ENCODE measurements at regions not wholly inside any gene's neighbourhood (a gene's known extent, or its start where the extent isn't known, plus 50 kb on each side); places are given as distances from the start of the nearest gene placed in this dataset.
A peak's percentile ranks its signal among the peaks of the same experiment; 100 is the strongest.

- TF ChIP-seq ELK1 (IDR thresholded peaks at IDR 0.05; ENCODE audit: low read depth, low read length) (no peak), MYC (IDR thresholded peaks at IDR 0.05; ENCODE audit: borderline replicate concordance, low read length) (no peak), HMGXB4 (CRISPR knock-in tag; IDR thresholded peaks at IDR 0.05; ENCODE audit: borderline replicate concordance) (no peak)
- peaks cover 11% of the 10 kb centered on the region for H3K4me1 ChIP-seq
- ChIA-PET CTCF (interaction anchor here (1.0 kb wide), 1 partner anchor 25 kb away, joined by 3 read pairs; no protein-coding TSS in a partner anchor), POLR2A (no interaction called here)
- DNase-seq (ENCODE audit: low read depth in 1 of 2, low spot score in 1 of 2) (no peak), ATAC-seq (no peak), FAIRE-seq (peak; percentile 13)
- no peak overlapping the region for H3K4me2 ChIP-seq
- H3K4me3 ChIP-seq, result no peak overlapping the region
- WGBS (ENCODE audit: missing lambda C conversion rate), result 93% methylated on average over 1 of the region's 1 CpG
- no peak overlapping the region; a peak in 2 of 6 replicates for H3K27ac ChIP-seq
- 0 out of 3 replicates have a peak, but pooled peaks cover 3% of the 10 kb centered on the region for H3K9me3 ChIP-seq
Observed at GRCh38 chr9:115985657-115986056, 167.9 kb upstream of the PAPPA start.

GRCh38 chr9:115986508-115986907 is 167.1 kb upstream of the PAPPA start:
- WGBS (ENCODE audit: missing lambda C conversion rate), result 94% methylated on average over 3 of the region's 3 CpGs
- Histone ChIP-seq H3K9me3 (0 out of 3 replicates have a peak, but pooled peaks cover 3% of the 10 kb centered on the region), H3K4me1 (0 out of 3 replicates have a peak, but pooled peaks cover 3% of the 10 kb centered on the region), H3K4me3 (no peak overlapping the region), H3K4me2 (no peak overlapping the region), H3K27ac (peak overlapping the region in 1 of 2 experiments; percentile 31; a peak in 3 of 6 replicates)
- DNase-seq (ENCODE audit: low read depth in 1 of 2, low spot score in 1 of 2) (no peak), ATAC-seq (no peak), FAIRE-seq (no peak)
- POLR2A ChIA-PET, result no interaction called here
- CTCF ChIA-PET, result interaction anchor here (1.0 to 1.6 kb wide), 2 partner anchors 11 to 24 kb away, joined by 3 to 4 read pairs; no protein-coding TSS in a partner anchor
- peak in 1 of 2 experiments; percentile 64; a peak in 1 of 4 replicates for TF ChIP-seq CEBPB (IDR thresholded peaks at IDR 0.05)
- TF ChIP-seq CBX2 (IDR thresholded peaks at IDR 0.05; ENCODE audit: borderline replicate concordance, low read depth), result no peak

- TF ChIP-seq HES2 (IDR thresholded peaks at IDR 0.05) (no peak), BCL3 (IDR thresholded peaks at IDR 0.05) (no peak), ZSCAN20 (CRISPR knock-in tag; IDR thresholded peaks at IDR 0.05) (no peak), FOSL2 (IDR thresholded peaks at IDR 0.05) (no peak), FOSL2 (CRISPR knock-in tag; IDR thresholded peaks at IDR 0.05) (no peak), JUN (IDR thresholded peaks at IDR 0.05) (no peak), MAZ (IDR thresholded peaks at IDR 0.05; ENCODE audit: borderline replicate concordance, low read depth, low read length) (no peak), FOSB (CRISPR knock-in tag; IDR thresholded peaks at IDR 0.05) (no peak), EHF (CRISPR knock-in tag; IDR thresholded peaks at IDR 0.05) (no peak), PHF8 (IDR thresholded peaks at IDR 0.05; ENCODE audit: borderline replicate concordance, low read depth) (no peak), ESRRA (IDR thresholded peaks at IDR 0.05; ENCODE audit: borderline replicate concordance, low read length) (no peak), POLR2AphosphoS2 (conservative IDR thresholded peaks at IDR 0.05; ENCODE audit: low read length) (no peak), MAX (IDR thresholded peaks at IDR 0.05) (no peak), RARB (CRISPR knock-in tag; IDR thresholded peaks at IDR 0.05) (no peak), CTCF (IDR thresholded peaks at IDR 0.05) (no peak), RFX5 (IDR thresholded peaks at IDR 0.05) (no peak)
- DNase-seq (ENCODE audit: low read depth in 1 of 2, low spot score in 1 of 2), result no peak
Observed at GRCh38 chr9:115988701-115989100, 164.9 kb upstream of the PAPPA start.

More at GRCh38 chr9:115988701-115989100, 164.9 kb upstream of the PAPPA start:
- 84% methylated on average over 2 of the region's 2 CpGs for WGBS (ENCODE audit: missing lambda C conversion rate)
- ChIA-PET CTCF (interaction anchor here (0.8 to 1.6 kb wide), 5 partner anchors 9 to 395 kb away, joined by 3 to 4 read pairs (median 3); no protein-coding TSS in a partner anchor), POLR2A (no interaction called here)
- Histone ChIP-seq H3K4me2 (no peak overlapping the region), H3K9me3 (0 out of 3 replicates have a peak, but pooled peaks cover 3% of the 10 kb centered on the region), H3K27ac (peak overlapping the region; percentile 8 to 38; a peak in 5 of 6 replicates), H3K4me1 (peaks cover 8% of the 10 kb centered on the region; the same call in 1 of the 3 replicates), H3K4me3 (no peak overlapping the region)
- no peak for FAIRE-seq
- ATAC-seq, result no peak
